ENCODE measurements at regions not wholly inside any gene's neighbourhood (a gene's known extent, or its start where the extent isn't known, plus 50 kb on each side); places are given as distances from the start of the nearest gene placed in this dataset.

GRCh38 chr4:100100985-100101384 is 89.3 kb downstream of the DDIT4L start:
- H3K4me3 ChIP-seq (ENCODE audit: low read depth, low read length) = no peak overlapping the region
- no peak for DNase-seq (ENCODE audit: low read depth)

GRCh38 chr4:100099746-100100145 is 90.5 kb downstream of the DDIT4L start:
- DNase-seq (ENCODE audit: low read depth) = no peak
- TF ChIP-seq CTCF (IDR thresholded peaks at IDR 0.05; ENCODE audit: insufficient read depth, low read length) = no peak
- H3K4me3 ChIP-seq (ENCODE audit: low read depth, low read length) = no peak overlapping the region

More at GRCh38 chr4:100100985-100101384, 89.3 kb downstream of the DDIT4L start:
- no peak for TF ChIP-seq CTCF (IDR thresholded peaks at IDR 0.05; ENCODE audit: insufficient read depth, low read length)

- no peak overlapping the region for H3K4me3 ChIP-seq (ENCODE audit: low read depth, low read length)
- DNase-seq (ENCODE audit: low read depth) = no peak
- no peak for TF ChIP-seq CTCF (IDR thresholded peaks at IDR 0.05; ENCODE audit: insufficient read depth, low read length)
Observed at GRCh38 chr4:100098681-100099080, 91.6 kb downstream of the DDIT4L start.

- H3K4me3 ChIP-seq (ENCODE audit: low read depth, low read length) = no peak overlapping the region
- no peak for DNase-seq (ENCODE audit: low read depth)
- TF ChIP-seq CTCF (IDR thresholded peaks at IDR 0.05; ENCODE audit: insufficient read depth, low read length) = no peak
Observed at GRCh38 chr4:100098011-100098545, 92.2 kb downstream of the DDIT4L start.

GRCh38 chr4:100095729-100096595 is 94.3 kb downstream of the DDIT4L start:
- H3K4me3 ChIP-seq (ENCODE audit: low read depth, low read length) = no peak overlapping the region
- peak; percentile 79 for DNase-seq (ENCODE audit: low read depth)
- peak; percentile 91 for TF ChIP-seq CTCF (IDR thresholded peaks at IDR 0.05; ENCODE audit: insufficient read depth, low read length)

- TF ChIP-seq CTCF (IDR thresholded peaks at IDR 0.05; ENCODE audit: insufficient read depth, low read length) = peak; percentile 85
- no peak overlapping the region for H3K4me3 ChIP-seq (ENCODE audit: low read depth, low read length)
- DNase-seq (ENCODE audit: low read depth) = peak; percentile 95
Observed at GRCh38 chr4:100093091-100093866, 97.0 kb downstream of the DDIT4L start.

Data from fibroblast of the aortic adventitia (primary cell).